ENCODE measurements at regions not wholly inside any gene's neighbourhood (a gene's known extent, or its start where the extent isn't known, plus 50 kb on each side); places are given as distances from the start of the nearest gene placed in this dataset.
"Not testable (repeated sequence)": the region's sequence is repeated elsewhere in the genome, so short reads cannot be mapped to it uniquely, and the experiment has no call there.

- TF ChIP-seq CTCF, POLR2A (IDR thresholded peaks at IDR 0.05): not testable (repeated sequence)
Observed at GRCh38 chr1:120598331-120598951, 125.3 kb upstream of the NBPF26 start.
